Kidney epithelial cell (primary cell): ENCODE measurements at regions not wholly inside any gene's neighbourhood (a gene's known extent, or its start where the extent isn't known, plus 50 kb on each side); places are given as distances from the start of the nearest gene placed in this dataset.

ENCODE experiments used
- DNase-seq: peaks from one replicate; pipeline ENCODE4 v3.0.0-alpha.2; 2010; ENCODE audit warnings: low read depth
- H3K27me3 ChIP-seq: 2 replicates; pipeline ENCODE4 v1.6.0; 2011; ENCODE audit warnings: low read length; ENCODE audit not compliant: control insufficient read depth, insufficient read depth
- H3K36me3 ChIP-seq: 2 replicates; pipeline ENCODE4 v1.5.1; 2011; ENCODE audit warnings: low read length; ENCODE audit not compliant: control insufficient read depth, insufficient read depth
- H3K4me3 ChIP-seq: 2 replicates; pipeline ENCODE4 v1.5.1; 2011; ENCODE audit warnings: low read depth, mild to moderate bottlenecking, control low read depth, low read length
- CTCF ChIP-seq: IDR thresholded peaks from 2 replicates; pipeline ENCODE4 v1.5.1; 2011; ENCODE audit warnings: mild to moderate bottlenecking, moderate library complexity, low read length, control low read depth, inconsistent platforms; ENCODE audit not compliant: insufficient read depth, poor library complexity, severe bottlenecking

GRCh38 chr3:103371411-103371810, 936.6 kb downstream of the ZPLD1 start:
- Histone ChIP-seq H3K4me3 (no peak overlapping the region), H3K36me3 (no peaks in the 10 kb centered on the region), H3K27me3 (no peaks in the 10 kb centered on the region)
- no peak for TF ChIP-seq CTCF
- DNase-seq = no peak

- TF ChIP-seq CTCF = no peak
- Histone ChIP-seq H3K4me3 (no peak overlapping the region), H3K36me3 (no peaks in the 10 kb centered on the region), H3K27me3 (no peaks in the 10 kb centered on the region)
- DNase-seq = no peak
Observed at GRCh38 chr3:103372031-103372430, 937.2 kb downstream of the ZPLD1 start.

- no peaks in the 10 kb centered on the region for H3K27me3 ChIP-seq
- no peaks in the 10 kb centered on the region for H3K36me3 ChIP-seq
- TF ChIP-seq CTCF = no peak
- DNase-seq = no peak
- H3K4me3 ChIP-seq = no peak overlapping the region
Observed at GRCh38 chr3:103380391-103380790, 945.6 kb downstream of the ZPLD1 start.

GRCh38 chr3:103381296-103382079, 946.7 kb downstream of the ZPLD1 start:
- DNase-seq = no peak
- no peak for TF ChIP-seq CTCF
- no peaks in the 10 kb centered on the region for H3K36me3 ChIP-seq
- no peaks in the 10 kb centered on the region for H3K27me3 ChIP-seq
- H3K4me3 ChIP-seq = no peak overlapping the region

GRCh38 chr3:103385961-103386656, 951.3 kb downstream of the ZPLD1 start:
- no peaks in the 10 kb centered on the region for H3K27me3 ChIP-seq
- DNase-seq = no peak
- H3K4me3 ChIP-seq = no peak overlapping the region
- no peak for TF ChIP-seq CTCF
- no peaks in the 10 kb centered on the region for H3K36me3 ChIP-seq

- Histone ChIP-seq H3K36me3 (no peaks in the 10 kb centered on the region), H3K27me3 (no peaks in the 10 kb centered on the region), H3K4me3 (no peak overlapping the region)
- no peak for TF ChIP-seq CTCF
- no peak for DNase-seq
Observed at GRCh38 chr3:103388214-103388613, 953.4 kb downstream of the ZPLD1 start.
